Tibial nerve (tissue), 4 donors: ENCODE measurements at regions not wholly inside any gene's neighbourhood (a gene's known extent, or its start where the extent isn't known, plus 50 kb on each side); places are given as distances from the start of the nearest gene placed in this dataset.

Experiments used
- CTCF ChIP-seq, 5 experiments: fragments of 200-600 bp in 3 of 5; fragments of 450-650 bp in 2 of 5; sonication (generic) in 3 of 5; IDR thresholded peaks; one replicate each; pipeline ENCODE4 v1.5.1; 2016 to 2019; ENCODE audit warnings: antibody characterized with exemption in 5 of 5, mild to moderate bottlenecking in 3 of 5, moderate library complexity in 2 of 5
- EP300 ChIP-seq, 2 donors: sonication (generic); formaldehyde crosslinking; IDR thresholded peaks; one replicate each; pipeline ENCODE4 v1.6.1; 2017; ENCODE audit warnings: antibody characterized with exemption in 2 of 2, mild to moderate bottlenecking in 1 of 2
- POLR2A ChIP-seq, 2 donors: fragments of 450-650 bp; IDR thresholded peaks; one replicate each; pipeline ENCODE4 v1.6.1; 2017; ENCODE audit warnings: antibody characterized with exemption in 2 of 2, mild to moderate bottlenecking in 2 of 2, moderate library complexity in 2 of 2

GRCh38 chr3:156764751-156765150, 61.4 kb upstream of the LEKR1 start:
- TF ChIP-seq CTCF (IDR thresholded peaks at IDR 0.05), result no peak
- no peak for TF ChIP-seq POLR2A (IDR thresholded peaks at IDR 0.05)
- no peak for TF ChIP-seq EP300 (IDR thresholded peaks at IDR 0.05)
